CD4-positive, alpha-beta T cell treated with Interleukin-6 at 100 ng/mL for 8 hours (primary cell): ENCODE measurements at regions not wholly inside any gene's neighbourhood (a gene's known extent, or its start where the extent isn't known, plus 50 kb on each side); places are given as distances from the start of the nearest gene placed in this dataset.
A peak's percentile ranks its signal among the peaks of the same experiment; 100 is the strongest.

ENCODE experiments used
- DNase-seq: peaks from one replicate; pipeline ENCODE4 v3.0.0-alpha.2; 2020; ENCODE audit warnings: mixed read lengths, low spot score

GRCh38 chr1:58975888-58976287 is 192.0 kb upstream of the JUN start:
- DNase-seq, result no peak

- no peak for DNase-seq
These were observed 192.4 kb upstream of the JUN start for GRCh38 chr1:58976294-58976693.

- no peak for DNase-seq
These were observed 193.8 kb upstream of the JUN start for GRCh38 chr1:58977598-58977997.

GRCh38 chr1:58978096-58978495 is 194.2 kb upstream of the JUN start:
- no peak for DNase-seq

GRCh38 chr1:58979086-58979485 is 195.2 kb upstream of the JUN start:
- no peak for DNase-seq

- DNase-seq, result no peak
These were observed 195.8 kb upstream of the JUN start for GRCh38 chr1:58979677-58980076.

- DNase-seq, result no peak
These were observed 197.5 kb upstream of the JUN start for GRCh38 chr1:58981392-58981791.

GRCh38 chr1:58982259-58982998 is 198.6 kb upstream of the JUN start:
- no peak for DNase-seq

GRCh38 chr1:58983162-58983561 is 199.3 kb upstream of the JUN start:
- no peak for DNase-seq

GRCh38 chr1:58983633-58984245 is 199.9 kb upstream of the JUN start:
- DNase-seq, result no peak

GRCh38 chr1:58986996-58987767 is 203.3 kb upstream of the JUN start:
- peak; percentile 10 for DNase-seq

- no peak for DNase-seq
These were observed 204.9 kb upstream of the JUN start for GRCh38 chr1:58988752-58989151.

- no peak for DNase-seq
These were observed 206.0 kb upstream of the JUN start for GRCh38 chr1:58989845-58990244.

- no peak for DNase-seq
These were observed 207.5 kb upstream of the JUN start for GRCh38 chr1:58991305-58991704.

- no peak for DNase-seq
These were observed 208.8 kb upstream of the JUN start for GRCh38 chr1:58992643-58993042.

GRCh38 chr1:58993403-58993802 is 209.6 kb upstream of the JUN start:
- no peak for DNase-seq

GRCh38 chr1:58994664-58995063 is 210.8 kb upstream of the JUN start:
- no peak for DNase-seq

GRCh38 chr1:58996341-58997059 is 212.7 kb upstream of the JUN start:
- DNase-seq, result no peak

- DNase-seq, result no peak
These were observed 213.2 kb upstream of the JUN start for GRCh38 chr1:58997060-58997411.

- no peak for DNase-seq
These were observed 213.8 kb upstream of the JUN start for GRCh38 chr1:58997637-58998036.

- DNase-seq, result no peak
These were observed 215.8 kb upstream of the JUN start for GRCh38 chr1:58999676-59000075.

- no peak for DNase-seq
These were observed 220.9 kb upstream of the JUN start for GRCh38 chr1:59004755-59005154.
